Memory B cell (primary cell): ENCODE measurements at regions not wholly inside any gene's neighbourhood (a gene's known extent, or its start where the extent isn't known, plus 50 kb on each side); places are given as distances from the start of the nearest gene placed in this dataset.

ENCODE experiments used
- ATAC-seq: fragments of 150-1000 bp; cut with Tn5 transposase; 2 replicates; pipeline ENCODE4 v1.10.0; 2021; ENCODE audit warnings: low read depth, mild to moderate bottlenecking, moderate library complexity
- DNase-seq, 2 donors: peaks; one replicate each; pipeline ENCODE4 v3.0.0; 2022; ENCODE audit warnings: low spot score in 2 of 2
- H3K27ac Mint-ChIP-seq: one replicate; pipeline ENCODE4 v1.8.0; 2022; ENCODE audit warnings: mild to moderate bottlenecking, moderate library complexity, mixed read lengths
- H3K27me3 Mint-ChIP-seq: one replicate; pipeline ENCODE4 v1.8.0; 2022; ENCODE audit warnings: mixed read lengths
- H3K36me3 Mint-ChIP-seq: one replicate; pipeline ENCODE4 v1.8.0; 2022; ENCODE audit warnings: mild to moderate bottlenecking, mixed read lengths
- H3K4me1 Mint-ChIP-seq: one replicate; pipeline ENCODE4 v1.8.0; 2022; ENCODE audit warnings: mixed read lengths
- H3K4me3 Mint-ChIP-seq: one replicate; pipeline ENCODE4 v1.8.0; 2022; ENCODE audit warnings: mild to moderate bottlenecking, moderate library complexity, mixed read lengths
- H3K9me3 Mint-ChIP-seq: one replicate; pipeline ENCODE4 v1.8.0; 2022; ENCODE audit warnings: mixed read lengths

DNA sequence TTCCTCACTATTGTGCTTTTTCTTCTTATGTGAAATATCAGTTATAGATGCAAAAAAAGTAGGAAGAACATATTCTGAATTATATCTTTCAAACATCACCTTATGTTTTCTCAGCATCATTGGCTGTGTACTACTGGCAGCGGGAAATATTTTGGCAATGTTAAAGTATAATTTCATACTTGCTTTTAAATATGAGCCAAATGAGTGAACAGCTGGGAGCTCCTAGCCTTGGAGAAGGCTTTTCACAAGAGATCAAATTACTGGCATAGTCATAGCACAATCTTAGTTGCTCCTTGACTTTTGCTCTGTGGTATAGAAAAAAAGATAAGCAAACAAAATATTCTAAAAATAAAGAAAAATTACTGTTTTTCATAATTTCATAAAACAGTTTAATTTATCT is 1575.8 kb upstream of the PABPC4L start:
- ATAC-seq, result no peak
- no peaks in the 10 kb centered on the region for H3K36me3 Mint-ChIP-seq

DNA sequence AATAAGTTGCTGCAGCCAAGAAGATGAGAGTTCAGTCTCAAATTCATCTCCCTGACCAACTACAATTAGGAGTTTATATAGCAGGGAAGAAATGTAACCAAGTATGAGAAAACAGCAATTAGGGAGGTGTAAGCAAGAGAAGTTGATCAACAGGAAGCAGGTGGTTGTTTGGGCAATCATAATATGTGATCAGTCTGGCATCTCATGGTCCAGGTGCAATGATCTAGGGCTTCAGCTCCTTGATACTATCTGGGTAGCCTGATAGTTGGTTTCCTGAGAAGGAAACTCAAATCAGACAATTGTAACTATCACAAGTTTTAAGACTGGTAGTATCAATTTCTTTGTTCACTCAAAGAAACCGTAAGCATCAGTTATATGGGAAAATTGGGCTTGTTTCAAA is 1574.3 kb upstream of the PABPC4L start:
- Mint-ChIP-seq H3K4me3 (no peak overlapping the region), H3K9me3 (peaks cover 4% of the 10 kb centered on the region), H3K27ac (no peak overlapping the region), H3K36me3 (no peaks in the 10 kb centered on the region), H3K27me3 (no peaks in the 10 kb centered on the region), H3K4me1 (no peaks in the 10 kb centered on the region)
- DNase-seq (no peak), ATAC-seq (no peak)

More for the DNA sequence above, 1575.8 kb upstream of the PABPC4L start:
- DNase-seq, result no peak
- H3K4me3 Mint-ChIP-seq, result no peak overlapping the region
- H3K27ac Mint-ChIP-seq, result no peak overlapping the region
- no peaks in the 10 kb centered on the region for H3K4me1 Mint-ChIP-seq
- H3K27me3 Mint-ChIP-seq, result no peaks in the 10 kb centered on the region
- H3K9me3 Mint-ChIP-seq, result peaks cover 3% of the 10 kb centered on the region

DNA sequence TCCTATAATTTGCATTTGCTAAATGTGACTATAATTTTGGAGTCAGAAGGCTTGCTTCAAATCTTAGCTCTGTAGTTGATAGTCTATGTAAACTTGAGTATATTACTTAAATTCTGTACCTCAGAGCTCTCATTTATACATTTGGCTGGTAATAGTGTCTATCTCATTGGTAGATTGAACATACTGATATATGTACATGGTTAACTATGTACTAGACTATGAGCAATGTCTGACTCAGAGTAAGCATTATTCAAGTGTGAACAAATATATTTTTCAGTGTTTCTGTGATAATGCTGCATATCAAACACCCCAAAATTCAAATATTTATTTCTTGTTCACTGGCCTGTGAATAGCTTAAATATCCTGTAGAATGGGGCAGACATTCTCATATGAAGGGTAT is 1568.9 kb upstream of the PABPC4L start:
- ATAC-seq (no peak), DNase-seq (no peak)
- no peak overlapping the region for H3K27ac Mint-ChIP-seq
- peaks cover 9% of the 10 kb centered on the region for H3K9me3 Mint-ChIP-seq
- H3K4me3 Mint-ChIP-seq, result no peak overlapping the region
- H3K36me3 Mint-ChIP-seq, result no peaks in the 10 kb centered on the region
- no peaks in the 10 kb centered on the region for H3K4me1 Mint-ChIP-seq
- no peaks in the 10 kb centered on the region for H3K27me3 Mint-ChIP-seq

DNA sequence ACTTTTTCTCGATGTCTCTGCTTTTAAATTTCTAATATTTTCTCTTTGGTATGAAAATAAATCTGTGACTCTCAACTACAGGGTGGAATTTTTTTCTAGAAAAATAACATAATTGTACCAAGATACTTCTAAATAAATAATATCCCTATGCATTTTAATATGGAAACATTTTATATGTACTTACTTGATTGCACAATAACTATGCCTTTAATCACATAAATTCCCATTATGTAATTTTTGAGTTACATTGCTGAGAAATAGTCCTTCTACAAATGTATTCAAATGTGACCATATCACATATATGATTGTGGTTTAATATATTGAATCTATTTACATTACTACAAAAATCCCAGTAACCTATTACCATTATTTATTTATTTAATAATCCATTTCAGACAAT is 1543.3 kb upstream of the PABPC4L start:
- Mint-ChIP-seq H3K4me1 (no peaks in the 10 kb centered on the region), H3K36me3 (no peaks in the 10 kb centered on the region)
- ATAC-seq, result no peak

DNA sequence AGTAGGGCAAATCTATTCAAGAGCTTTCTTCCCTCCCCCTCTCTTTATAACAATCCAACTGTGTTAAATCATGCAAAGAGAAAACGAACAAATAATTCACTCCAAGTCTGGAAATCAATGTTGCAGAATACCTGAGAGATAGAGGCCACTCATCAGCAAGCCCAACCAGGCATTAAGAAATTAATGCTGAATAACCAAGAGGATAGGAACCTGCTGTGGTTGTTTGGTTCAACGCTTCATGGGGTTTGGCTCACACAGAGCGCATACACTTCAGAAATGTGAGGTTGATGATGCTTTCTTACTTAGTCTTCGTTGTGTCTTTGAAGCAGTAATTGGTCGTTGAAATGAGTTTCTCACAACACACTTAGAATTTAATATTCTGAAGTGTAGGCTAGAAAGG is 1540.0 kb upstream of the PABPC4L start:
- ATAC-seq, result no peak
- no peak overlapping the region for H3K4me3 Mint-ChIP-seq
- no peaks in the 10 kb centered on the region for H3K27me3 Mint-ChIP-seq
- no peaks in the 10 kb centered on the region for H3K36me3 Mint-ChIP-seq
- no peaks in the 10 kb centered on the region for H3K4me1 Mint-ChIP-seq
- no peak for DNase-seq
- H3K9me3 Mint-ChIP-seq, result peaks cover 4% of the 10 kb centered on the region
- no peak overlapping the region for H3K27ac Mint-ChIP-seq

More for the DNA sequence above, 1543.3 kb upstream of the PABPC4L start:
- Mint-ChIP-seq H3K4me3 (no peak overlapping the region), H3K9me3 (peaks cover 13% of the 10 kb centered on the region), H3K27ac (no peak overlapping the region), H3K27me3 (no peaks in the 10 kb centered on the region)
- DNase-seq, result no peak

DNA sequence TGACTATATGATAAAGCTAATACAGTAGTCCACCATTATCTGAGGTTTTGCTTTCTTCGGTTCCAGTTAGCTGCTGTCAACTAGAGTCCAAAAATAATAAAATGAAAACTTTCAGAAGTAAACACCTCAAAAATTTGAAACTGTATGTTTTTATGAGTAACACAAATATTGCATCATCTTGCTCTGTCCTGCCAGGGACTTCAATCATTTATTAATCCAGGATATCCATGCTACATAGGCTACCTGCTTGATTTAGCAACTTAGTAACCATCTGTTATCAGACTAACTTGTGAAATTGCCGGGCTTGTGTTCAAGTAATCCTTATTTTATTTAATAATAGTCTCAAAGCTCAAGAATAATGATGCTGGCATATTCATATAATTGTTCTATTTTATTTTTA is 1537.8 kb upstream of the PABPC4L start:
- DNase-seq (no peak), ATAC-seq (no peak)
- Mint-ChIP-seq H3K9me3 (peaks cover 4% of the 10 kb centered on the region), H3K27me3 (no peaks in the 10 kb centered on the region), H3K36me3 (no peaks in the 10 kb centered on the region), H3K4me3 (no peak overlapping the region), H3K27ac (no peak overlapping the region), H3K4me1 (no peaks in the 10 kb centered on the region)

DNA sequence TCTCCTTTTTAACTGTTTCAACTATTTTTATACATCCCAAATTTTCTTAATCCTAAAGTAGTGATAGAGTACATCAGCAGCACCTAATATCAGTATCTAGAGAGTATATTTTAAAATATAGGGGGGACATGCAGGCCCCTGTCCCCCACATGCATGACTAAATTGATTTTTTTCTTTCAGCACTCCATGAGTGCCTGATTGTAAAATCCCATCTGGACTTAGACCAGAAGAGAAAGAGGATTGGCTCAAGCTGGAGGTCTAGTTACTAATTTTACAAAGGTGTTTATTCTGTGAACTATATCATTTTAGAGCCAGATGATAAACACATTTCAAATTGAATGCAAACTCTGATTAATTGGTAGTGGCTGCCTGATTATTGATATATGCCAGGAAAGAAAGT is 1533.9 kb upstream of the PABPC4L start:
- peaks cover 5% of the 10 kb centered on the region for H3K9me3 Mint-ChIP-seq
- no peaks in the 10 kb centered on the region for H3K36me3 Mint-ChIP-seq
- H3K27me3 Mint-ChIP-seq, result no peaks in the 10 kb centered on the region
- no peaks in the 10 kb centered on the region for H3K4me1 Mint-ChIP-seq
- no peak overlapping the region for H3K4me3 Mint-ChIP-seq
- ATAC-seq (no peak), DNase-seq (no peak)
- no peak overlapping the region for H3K27ac Mint-ChIP-seq

DNA sequence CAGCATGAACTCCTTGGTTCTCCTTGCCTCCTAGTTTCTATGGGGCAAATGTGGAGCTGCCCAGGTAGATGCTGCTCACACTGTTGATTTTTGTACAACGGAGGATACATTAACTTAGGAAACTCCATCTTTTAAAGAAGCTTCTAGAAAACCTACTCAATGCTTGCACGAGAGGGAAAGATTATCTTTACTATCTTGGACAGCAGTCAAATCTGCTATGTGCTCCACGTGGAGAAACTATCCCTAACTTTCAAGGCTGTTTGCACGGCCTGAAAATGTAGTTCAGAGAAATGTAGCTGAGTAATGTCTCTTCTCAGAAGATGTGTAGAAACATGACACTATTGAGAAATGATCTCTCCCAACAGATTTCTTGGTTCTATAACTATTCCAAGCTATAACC is 1530.9 kb upstream of the PABPC4L start:
- no peak overlapping the region for H3K27ac Mint-ChIP-seq
- DNase-seq (no peak), ATAC-seq (no peak)
- peaks cover 2% of the 10 kb centered on the region for H3K9me3 Mint-ChIP-seq
- H3K27me3 Mint-ChIP-seq, result no peaks in the 10 kb centered on the region
- no peaks in the 10 kb centered on the region for H3K4me1 Mint-ChIP-seq
- H3K4me3 Mint-ChIP-seq, result no peak overlapping the region
- no peaks in the 10 kb centered on the region for H3K36me3 Mint-ChIP-seq

DNA sequence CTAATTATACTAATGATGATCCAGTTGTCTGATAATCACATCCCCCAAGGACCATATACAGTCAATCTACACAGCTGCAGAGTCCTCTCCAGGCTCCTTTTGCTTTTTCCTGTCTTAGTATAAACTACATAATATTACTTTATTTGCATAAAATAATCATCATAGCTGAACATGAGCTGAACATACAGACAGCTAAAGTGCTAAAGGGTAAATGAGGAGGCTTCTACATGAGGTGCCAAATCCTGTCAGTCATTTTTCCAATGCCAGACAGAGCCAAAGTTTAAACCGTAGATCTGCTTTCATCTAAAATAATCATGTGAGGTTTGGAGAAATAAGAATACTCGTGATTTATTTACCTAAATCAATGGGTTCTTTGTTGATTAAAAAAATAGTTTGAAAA is 1530.1 kb upstream of the PABPC4L start:
- Mint-ChIP-seq H3K9me3 (peaks cover 2% of the 10 kb centered on the region), H3K4me3 (no peak overlapping the region), H3K4me1 (no peaks in the 10 kb centered on the region), H3K36me3 (no peaks in the 10 kb centered on the region), H3K27ac (no peak overlapping the region), H3K27me3 (no peaks in the 10 kb centered on the region)
- ATAC-seq (no peak), DNase-seq (no peak)

DNA sequence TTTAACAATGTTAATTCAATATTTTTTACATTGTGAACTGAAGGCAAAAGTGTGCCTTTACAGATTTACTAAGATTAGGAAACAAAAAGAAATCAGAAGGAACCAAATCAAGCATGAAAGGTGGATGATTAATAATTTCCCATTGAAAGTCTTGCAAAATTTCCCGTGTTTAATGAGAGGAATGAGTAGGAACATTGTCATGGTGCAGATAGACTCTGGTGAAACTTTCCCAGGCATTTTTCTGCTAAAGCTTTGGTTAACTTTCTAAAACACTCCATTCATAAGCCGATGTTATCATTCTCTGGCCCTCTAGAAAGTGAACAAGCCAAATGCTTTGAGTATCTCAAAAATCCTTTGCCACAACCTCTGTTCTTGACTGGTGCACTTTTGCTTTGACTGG is 1522.8 kb upstream of the PABPC4L start:
- Mint-ChIP-seq H3K27ac (no peak overlapping the region), H3K9me3 (no peaks in the 10 kb centered on the region), H3K4me1 (no peaks in the 10 kb centered on the region), H3K4me3 (no peak overlapping the region), H3K27me3 (no peaks in the 10 kb centered on the region), H3K36me3 (no peaks in the 10 kb centered on the region)
- no peak for ATAC-seq
- no peak for DNase-seq

DNA sequence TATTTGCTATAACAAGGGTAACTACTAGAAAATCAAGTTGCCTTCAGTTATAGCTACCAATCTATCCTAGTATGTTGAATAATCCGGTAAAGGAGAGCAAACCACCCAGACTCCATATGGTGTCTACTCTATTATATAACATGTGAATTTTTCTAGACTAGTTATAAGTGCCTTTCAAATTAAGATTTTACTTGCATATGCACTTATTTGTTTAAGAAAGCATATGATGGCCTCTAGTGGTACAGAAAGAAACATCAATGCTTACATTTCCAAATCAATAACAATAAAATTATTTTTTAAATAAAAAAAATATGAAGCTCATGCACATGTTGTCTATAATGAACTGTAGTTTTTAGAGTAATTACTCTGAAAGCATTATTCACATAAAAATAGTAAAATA is 1516.4 kb upstream of the PABPC4L start:
- no peak overlapping the region for H3K27ac Mint-ChIP-seq
- H3K9me3 Mint-ChIP-seq, result no peaks in the 10 kb centered on the region
- no peak overlapping the region for H3K4me3 Mint-ChIP-seq
- DNase-seq (no peak), ATAC-seq (no peak)
- H3K36me3 Mint-ChIP-seq, result no peaks in the 10 kb centered on the region
- no peaks in the 10 kb centered on the region for H3K4me1 Mint-ChIP-seq
- no peaks in the 10 kb centered on the region for H3K27me3 Mint-ChIP-seq

DNA sequence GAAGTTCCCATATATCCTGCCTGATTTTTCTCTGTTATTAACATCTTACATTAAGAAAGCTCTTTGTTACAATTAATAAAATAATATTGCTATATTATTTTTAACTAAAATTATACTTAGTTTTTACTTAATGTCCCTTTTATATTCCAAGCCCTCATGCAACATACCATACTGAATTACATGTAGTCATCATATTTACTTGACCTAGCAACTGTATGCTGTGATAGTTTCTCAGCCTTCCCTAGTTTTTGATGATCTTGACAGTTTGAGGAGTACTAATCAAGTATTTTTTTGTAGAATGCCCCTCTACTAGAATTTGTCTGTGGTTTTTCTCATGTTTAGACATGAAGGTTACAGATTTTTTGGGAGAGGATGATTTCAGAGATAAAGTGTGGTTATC is 1503.8 kb upstream of the PABPC4L start:
- Mint-ChIP-seq H3K36me3 (no peaks in the 10 kb centered on the region), H3K27me3 (no peaks in the 10 kb centered on the region), H3K4me1 (no peaks in the 10 kb centered on the region), H3K4me3 (no peak overlapping the region), H3K27ac (no peak overlapping the region), H3K9me3 (no peaks in the 10 kb centered on the region)
- no peak for DNase-seq
- ATAC-seq, result no peak

DNA sequence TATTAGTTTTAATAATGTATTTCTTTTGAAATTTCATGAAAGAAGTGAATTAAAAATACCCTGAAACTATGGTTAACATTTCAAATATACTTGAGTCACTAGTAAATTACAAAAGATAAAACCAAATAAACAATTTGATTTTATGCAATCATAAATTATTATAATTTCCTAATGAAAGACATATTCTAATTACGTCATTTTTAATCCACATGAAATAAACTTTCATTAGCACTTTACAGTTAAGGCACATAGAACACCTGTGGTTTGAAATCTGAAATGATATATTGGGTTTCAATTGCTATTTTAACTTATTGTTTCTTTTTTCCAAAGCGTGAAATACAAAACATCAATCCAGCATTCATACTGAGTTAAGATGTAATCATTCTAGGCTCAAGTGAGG is 1492.5 kb upstream of the PABPC4L start:
- Mint-ChIP-seq H3K27ac (no peak overlapping the region), H3K4me1 (no peaks in the 10 kb centered on the region), H3K27me3 (no peaks in the 10 kb centered on the region), H3K36me3 (no peaks in the 10 kb centered on the region), H3K9me3 (peaks cover 3% of the 10 kb centered on the region), H3K4me3 (no peak overlapping the region)
- DNase-seq (no peak), ATAC-seq (no peak)

DNA sequence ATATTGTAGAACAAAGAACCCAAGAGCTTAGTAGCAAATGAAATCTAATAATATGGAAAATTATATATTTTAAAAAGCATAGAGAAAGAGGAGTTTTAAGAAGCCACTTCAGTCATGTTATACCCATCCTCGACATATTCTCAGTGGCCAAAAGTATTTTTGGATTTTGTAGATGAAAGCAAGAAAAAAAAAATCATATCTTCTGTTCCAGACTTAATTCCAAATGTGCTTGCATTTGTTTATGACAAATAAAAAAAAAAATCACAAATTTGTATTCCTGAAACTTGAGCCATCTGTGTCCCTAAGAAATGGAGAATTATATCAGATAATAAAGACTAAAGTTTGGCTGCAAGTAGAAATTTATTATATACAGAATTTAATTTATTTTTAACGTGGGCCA is 1482.4 kb upstream of the PABPC4L start:
- Mint-ChIP-seq H3K27ac (no peak overlapping the region), H3K36me3 (no peaks in the 10 kb centered on the region), H3K4me3 (no peak overlapping the region), H3K4me1 (no peaks in the 10 kb centered on the region), H3K27me3 (no peaks in the 10 kb centered on the region), H3K9me3 (peaks cover 6% of the 10 kb centered on the region)
- ATAC-seq (no peak), DNase-seq (no peak)

DNA sequence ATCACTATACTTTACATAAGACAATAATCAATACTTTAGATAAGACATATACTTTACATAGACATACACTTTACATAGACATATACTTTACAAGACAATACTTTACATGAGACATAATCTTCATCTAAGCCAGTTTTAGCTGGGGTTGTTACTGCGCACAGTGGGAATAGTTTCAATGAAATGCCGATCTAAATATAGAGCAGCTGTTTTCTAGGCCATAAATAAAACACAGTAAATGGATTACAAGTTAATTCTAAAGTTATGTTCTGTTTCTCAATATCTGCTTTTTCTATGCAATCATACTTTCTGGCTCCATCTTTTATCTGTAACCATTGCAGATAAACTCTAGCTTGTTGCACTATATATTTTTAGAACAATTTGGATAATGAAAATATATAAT is 1470.6 kb upstream of the PABPC4L start:
- Mint-ChIP-seq H3K9me3 (peaks cover 5% of the 10 kb centered on the region), H3K4me3 (no peak overlapping the region), H3K4me1 (no peaks in the 10 kb centered on the region), H3K27me3 (no peaks in the 10 kb centered on the region), H3K36me3 (no peaks in the 10 kb centered on the region), H3K27ac (no peak overlapping the region)
- ATAC-seq (no peak), DNase-seq (no peak)

DNA sequence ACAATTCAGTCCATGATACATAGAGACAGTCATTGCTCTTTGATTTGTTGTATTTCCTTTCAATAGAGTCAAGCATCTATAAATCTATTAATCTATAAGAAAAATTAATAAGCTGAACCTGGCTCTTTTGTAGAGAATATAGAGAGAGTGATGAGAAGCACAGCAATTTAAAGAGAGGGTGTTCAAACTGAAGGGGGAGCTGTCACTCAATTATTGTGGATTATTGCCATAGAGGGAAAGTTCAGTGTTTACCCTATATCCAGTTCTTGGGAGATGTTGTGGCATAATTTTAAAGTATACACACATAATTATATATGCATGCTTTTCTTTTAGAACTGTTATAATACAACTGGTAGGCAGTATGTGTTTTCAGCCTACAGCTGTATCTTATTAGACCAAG is 1469.0 kb upstream of the PABPC4L start:
- no peak for DNase-seq
- no peak overlapping the region for H3K27ac Mint-ChIP-seq
- H3K9me3 Mint-ChIP-seq, result peaks cover 5% of the 10 kb centered on the region
- H3K36me3 Mint-ChIP-seq, result no peaks in the 10 kb centered on the region
- H3K27me3 Mint-ChIP-seq, result no peaks in the 10 kb centered on the region
- no peak overlapping the region for H3K4me3 Mint-ChIP-seq
- no peak for ATAC-seq
- H3K4me1 Mint-ChIP-seq, result no peaks in the 10 kb centered on the region
